ENCODE measurements at regions not wholly inside any gene's neighbourhood (a gene's known extent, or its start where the extent isn't known, plus 50 kb on each side); places are given as distances from the start of the nearest gene placed in this dataset.
"Not testable (repeated sequence)": the region's sequence is repeated elsewhere in the genome, so short reads cannot be mapped to it uniquely, and the experiment has no call there.

GRCh38 chr10:123390874-123391273, 236.7 kb downstream of the BUB3 start:
- Mint-ChIP-seq H3K4me3 (no peak overlapping the region), H3K9me3 (peaks cover 10% of the 10 kb centered on the region), H3K36me3 (ENCODE audit: low read depth) (peaks cover 3% of the 10 kb centered on the region), H3K27me3 (peaks cover 2% of the 10 kb centered on the region), H3K4me1 (ENCODE audit: low read depth) (no peaks in the 10 kb centered on the region), H3K27ac (no peak overlapping the region)
- no peak for DNase-seq

GRCh38 chr10:123391275-123392028, 237.2 kb downstream of the BUB3 start:
- Mint-ChIP-seq H3K27me3 (peaks cover 2% of the 10 kb centered on the region), H3K4me1 (ENCODE audit: low read depth) (no peaks in the 10 kb centered on the region), H3K9me3 (peaks cover 9% of the 10 kb centered on the region), H3K36me3 (ENCODE audit: low read depth) (peaks cover 2% of the 10 kb centered on the region), H3K4me3 (no peak overlapping the region), H3K27ac (no peak overlapping the region)
- no peak for DNase-seq

GRCh38 chr10:123392182-123392963, 238.2 kb downstream of the BUB3 start:
- DNase-seq, result no peak
- H3K4me3 Mint-ChIP-seq, result no peak overlapping the region
- no peak overlapping the region for H3K27ac Mint-ChIP-seq
- H3K27me3 Mint-ChIP-seq, result peaks cover 2% of the 10 kb centered on the region
- H3K4me1 Mint-ChIP-seq (ENCODE audit: low read depth), result no peaks in the 10 kb centered on the region
- peaks cover 5% of the 10 kb centered on the region for H3K9me3 Mint-ChIP-seq
- peaks cover 1% of the 10 kb centered on the region for H3K36me3 Mint-ChIP-seq (ENCODE audit: low read depth)

GRCh38 chr10:123393170-123393569, 239.0 kb downstream of the BUB3 start:
- H3K4me3 Mint-ChIP-seq, result no peak overlapping the region

GRCh38 chr10:123394382-123394781, 240.2 kb downstream of the BUB3 start:
- Mint-ChIP-seq H3K27ac (no peak overlapping the region), H3K36me3 (ENCODE audit: low read depth) (no peaks in the 10 kb centered on the region), H3K9me3 (peaks cover 2% of the 10 kb centered on the region), H3K27me3 (peaks cover 2% of the 10 kb centered on the region), H3K4me3 (no peak overlapping the region), H3K4me1 (ENCODE audit: low read depth) (no peaks in the 10 kb centered on the region)
- DNase-seq, result no peak

More at GRCh38 chr10:123393170-123393569, 239.0 kb downstream of the BUB3 start:
- no peaks in the 10 kb centered on the region for H3K36me3 Mint-ChIP-seq (ENCODE audit: low read depth)
- no peaks in the 10 kb centered on the region for H3K4me1 Mint-ChIP-seq (ENCODE audit: low read depth)
- DNase-seq, result no peak
- H3K9me3 Mint-ChIP-seq, result peaks cover 2% of the 10 kb centered on the region
- H3K27me3 Mint-ChIP-seq, result peaks cover 2% of the 10 kb centered on the region
- H3K27ac Mint-ChIP-seq, result no peak overlapping the region

- not testable (repeated sequence) for H3K9me3 Mint-ChIP-seq; H3K27ac Mint-ChIP-seq; H3K4me1 Mint-ChIP-seq (ENCODE audit: low read depth); H3K36me3 Mint-ChIP-seq (ENCODE audit: low read depth); H3K4me3 Mint-ChIP-seq; H3K27me3 Mint-ChIP-seq; DNase-seq
Measured at GRCh38 chr10:123395234-123395633, 241.0 kb downstream of the BUB3 start.

GRCh38 chr10:123395906-123396305, 241.7 kb downstream of the BUB3 start:
- Mint-ChIP-seq H3K4me3 (no peak overlapping the region), H3K36me3 (ENCODE audit: low read depth) (no peaks in the 10 kb centered on the region), H3K4me1 (ENCODE audit: low read depth) (no peaks in the 10 kb centered on the region), H3K27me3 (peaks cover 2% of the 10 kb centered on the region), H3K9me3 (peaks cover 2% of the 10 kb centered on the region), H3K27ac (no peak overlapping the region)
- DNase-seq, result no peak

- no peak for DNase-seq
- H3K27ac Mint-ChIP-seq, result no peak overlapping the region
- no peaks in the 10 kb centered on the region for H3K4me1 Mint-ChIP-seq (ENCODE audit: low read depth)
- no peaks in the 10 kb centered on the region for H3K27me3 Mint-ChIP-seq
- no peaks in the 10 kb centered on the region for H3K36me3 Mint-ChIP-seq (ENCODE audit: low read depth)
- H3K9me3 Mint-ChIP-seq, result peaks cover 2% of the 10 kb centered on the region
- H3K4me3 Mint-ChIP-seq, result no peak overlapping the region
Measured at GRCh38 chr10:123398180-123398591, 244.0 kb downstream of the BUB3 start.

- Mint-ChIP-seq H3K4me1 (ENCODE audit: low read depth) (no peaks in the 10 kb centered on the region), H3K4me3 (no peak overlapping the region), H3K27ac (no peak overlapping the region)
Measured at GRCh38 chr10:123398756-123399155, 244.6 kb downstream of the BUB3 start.

GRCh38 chr10:123399276-123399839, 245.2 kb downstream of the BUB3 start:
- peaks cover 7% of the 10 kb centered on the region for H3K9me3 Mint-ChIP-seq
- H3K4me1 Mint-ChIP-seq (ENCODE audit: low read depth), result no peaks in the 10 kb centered on the region
- H3K36me3 Mint-ChIP-seq (ENCODE audit: low read depth), result no peaks in the 10 kb centered on the region
- no peak overlapping the region for H3K4me3 Mint-ChIP-seq
- H3K27ac Mint-ChIP-seq, result no peak overlapping the region
- H3K27me3 Mint-ChIP-seq, result no peaks in the 10 kb centered on the region
- DNase-seq, result no peak

More at GRCh38 chr10:123398756-123399155, 244.6 kb downstream of the BUB3 start:
- Mint-ChIP-seq H3K27me3 (no peaks in the 10 kb centered on the region), H3K9me3 (peaks cover 4% of the 10 kb centered on the region), H3K36me3 (ENCODE audit: low read depth) (no peaks in the 10 kb centered on the region)
- DNase-seq, result no peak

- H3K36me3 Mint-ChIP-seq (ENCODE audit: low read depth), result no peaks in the 10 kb centered on the region
- no peak overlapping the region for H3K27ac Mint-ChIP-seq
- H3K4me1 Mint-ChIP-seq (ENCODE audit: low read depth), result no peaks in the 10 kb centered on the region
- H3K27me3 Mint-ChIP-seq, result peaks cover 7% of the 10 kb centered on the region
- no peak overlapping the region for H3K4me3 Mint-ChIP-seq
- no peak for DNase-seq
- H3K9me3 Mint-ChIP-seq, result peaks cover 17% of the 10 kb centered on the region
Measured at GRCh38 chr10:123402021-123402420, 247.8 kb downstream of the BUB3 start.

GRCh38 chr10:123402656-123403055, 248.5 kb downstream of the BUB3 start:
- H3K9me3 Mint-ChIP-seq, result peaks cover 17% of the 10 kb centered on the region
- no peak overlapping the region for H3K4me3 Mint-ChIP-seq
- no peak for DNase-seq
- H3K27me3 Mint-ChIP-seq, result peaks cover 7% of the 10 kb centered on the region
- no peak overlapping the region for H3K27ac Mint-ChIP-seq
- H3K4me1 Mint-ChIP-seq (ENCODE audit: low read depth), result no peaks in the 10 kb centered on the region
- no peaks in the 10 kb centered on the region for H3K36me3 Mint-ChIP-seq (ENCODE audit: low read depth)

GRCh38 chr10:123404357-123404756, 250.2 kb downstream of the BUB3 start:
- no peak overlapping the region for H3K27ac Mint-ChIP-seq
- no peak for DNase-seq
- peaks cover 17% of the 10 kb centered on the region for H3K9me3 Mint-ChIP-seq
- H3K27me3 Mint-ChIP-seq, result peaks cover 7% of the 10 kb centered on the region
- no peaks in the 10 kb centered on the region for H3K4me1 Mint-ChIP-seq (ENCODE audit: low read depth)
- no peak overlapping the region for H3K4me3 Mint-ChIP-seq
- no peaks in the 10 kb centered on the region for H3K36me3 Mint-ChIP-seq (ENCODE audit: low read depth)

GRCh38 chr10:123408660-123409059, 254.5 kb downstream of the BUB3 start:
- no peaks in the 10 kb centered on the region for H3K4me1 Mint-ChIP-seq (ENCODE audit: low read depth)
- DNase-seq, result no peak
- no peaks in the 10 kb centered on the region for H3K36me3 Mint-ChIP-seq (ENCODE audit: low read depth)
- peaks cover 16% of the 10 kb centered on the region for H3K9me3 Mint-ChIP-seq
- peaks cover 7% of the 10 kb centered on the region for H3K27me3 Mint-ChIP-seq
- no peak overlapping the region for H3K27ac Mint-ChIP-seq
- H3K4me3 Mint-ChIP-seq, result no peak overlapping the region

GRCh38 chr10:123409426-123409825, 255.2 kb downstream of the BUB3 start:
- H3K4me3 Mint-ChIP-seq, result no peak overlapping the region
- H3K36me3 Mint-ChIP-seq (ENCODE audit: low read depth), result no peaks in the 10 kb centered on the region
- DNase-seq, result no peak
- no peaks in the 10 kb centered on the region for H3K4me1 Mint-ChIP-seq (ENCODE audit: low read depth)
- H3K27me3 Mint-ChIP-seq, result peaks cover 7% of the 10 kb centered on the region
- H3K27ac Mint-ChIP-seq, result no peak overlapping the region
- H3K9me3 Mint-ChIP-seq, result peaks cover 11% of the 10 kb centered on the region
